ENCODE measurements at regions not wholly inside any gene's neighbourhood (a gene's known extent, or its start where the extent isn't known, plus 50 kb on each side); places are given as distances from the start of the nearest gene placed in this dataset.

DNA sequence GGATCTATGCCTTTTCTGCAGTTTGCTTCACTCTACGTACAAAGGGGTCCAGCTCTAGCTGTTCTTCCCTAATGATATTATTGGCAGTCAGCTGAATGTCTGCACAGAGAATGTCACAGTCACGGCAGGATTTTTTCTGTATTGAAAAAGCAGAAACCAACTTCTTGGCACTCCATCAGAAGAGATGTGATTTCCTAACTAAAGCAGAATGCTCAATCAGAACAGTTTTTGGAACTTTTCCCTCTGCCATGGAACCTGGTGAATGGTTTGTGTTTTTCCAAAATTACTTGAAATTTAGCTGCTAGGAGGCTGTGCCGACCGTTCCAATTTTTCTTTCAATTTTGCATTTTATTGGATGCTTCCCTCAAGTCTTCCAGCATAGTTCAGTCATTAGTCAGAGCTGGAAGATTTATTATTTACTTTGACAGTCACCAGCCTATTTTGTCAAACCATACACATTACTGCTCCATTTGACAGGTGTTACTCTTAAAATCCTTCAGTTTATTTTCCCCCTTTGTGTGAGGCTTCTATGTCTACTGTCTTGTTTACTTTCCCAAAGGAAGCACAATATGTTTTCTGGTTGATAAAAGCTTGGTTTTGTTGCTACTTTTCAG, 259.6 kb upstream of the EPHA7 start:
- no peak overlapping the region for H3K27ac ChIP-seq
- TF ChIP-seq ZFX (IDR thresholded peaks at IDR 0.05), result no peak
- TF ChIP-seq, protein P1, sequence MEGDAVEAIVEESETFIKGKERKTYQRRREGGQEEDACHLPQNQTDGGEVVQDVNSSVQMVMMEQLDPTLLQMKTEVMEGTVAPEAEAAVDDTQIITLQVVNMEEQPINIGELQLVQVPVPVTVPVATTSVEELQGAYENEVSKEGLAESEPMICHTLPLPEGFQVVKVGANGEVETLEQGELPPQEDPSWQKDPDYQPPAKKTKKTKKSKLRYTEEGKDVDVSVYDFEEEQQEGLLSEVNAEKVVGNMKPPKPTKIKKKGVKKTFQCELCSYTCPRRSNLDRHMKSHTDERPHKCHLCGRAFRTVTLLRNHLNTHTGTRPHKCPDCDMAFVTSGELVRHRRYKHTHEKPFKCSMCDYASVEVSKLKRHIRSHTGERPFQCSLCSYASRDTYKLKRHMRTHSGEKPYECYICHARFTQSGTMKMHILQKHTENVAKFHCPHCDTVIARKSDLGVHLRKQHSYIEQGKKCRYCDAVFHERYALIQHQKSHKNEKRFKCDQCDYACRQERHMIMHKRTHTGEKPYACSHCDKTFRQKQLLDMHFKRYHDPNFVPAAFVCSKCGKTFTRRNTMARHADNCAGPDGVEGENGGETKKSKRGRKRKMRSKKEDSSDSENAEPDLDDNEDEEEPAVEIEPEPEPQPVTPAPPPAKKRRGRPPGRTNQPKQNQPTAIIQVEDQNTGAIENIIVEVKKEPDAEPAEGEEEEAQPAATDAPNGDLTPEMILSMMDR (conservative IDR thresholded peaks at IDR 0.05), result no peak

DNA sequence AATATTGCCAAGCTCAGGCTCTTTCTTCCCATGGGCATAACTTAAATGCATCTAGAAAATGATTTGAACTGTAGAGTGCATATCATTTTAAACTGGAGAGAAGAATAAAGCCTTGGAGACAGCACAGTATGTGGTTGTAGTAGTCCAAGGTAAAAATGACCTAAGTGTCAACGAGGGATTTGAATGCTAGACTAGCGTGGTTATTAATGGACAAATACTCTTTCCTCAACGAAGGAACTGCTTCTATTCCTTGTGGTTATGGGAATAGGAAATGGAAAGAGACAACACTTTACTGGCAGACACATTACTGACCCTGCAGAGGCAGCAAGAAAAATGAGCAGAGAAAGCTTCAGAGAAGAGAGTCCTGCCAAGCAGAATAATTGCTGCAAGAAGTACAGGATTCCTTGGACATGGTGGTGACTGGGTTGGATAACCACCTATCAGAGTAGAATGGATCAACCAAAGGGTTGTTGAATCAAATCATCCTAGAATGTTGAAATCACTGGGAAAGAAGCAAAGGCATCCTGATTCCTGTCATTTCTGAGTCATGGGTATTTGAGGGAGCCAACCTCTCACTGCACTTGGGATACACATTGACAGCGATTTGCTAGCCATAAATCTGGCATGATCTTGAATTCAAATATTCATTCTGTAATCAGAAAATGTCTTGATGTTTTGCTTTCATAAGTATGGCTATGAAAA, 258.1 kb upstream of the EPHA7 start:
- no peak overlapping the region for H3K27ac ChIP-seq
- no peak for TF ChIP-seq ZFX (IDR thresholded peaks at IDR 0.05)
- TF ChIP-seq, protein P1 (conservative IDR thresholded peaks at IDR 0.05), result no peak

DNA sequence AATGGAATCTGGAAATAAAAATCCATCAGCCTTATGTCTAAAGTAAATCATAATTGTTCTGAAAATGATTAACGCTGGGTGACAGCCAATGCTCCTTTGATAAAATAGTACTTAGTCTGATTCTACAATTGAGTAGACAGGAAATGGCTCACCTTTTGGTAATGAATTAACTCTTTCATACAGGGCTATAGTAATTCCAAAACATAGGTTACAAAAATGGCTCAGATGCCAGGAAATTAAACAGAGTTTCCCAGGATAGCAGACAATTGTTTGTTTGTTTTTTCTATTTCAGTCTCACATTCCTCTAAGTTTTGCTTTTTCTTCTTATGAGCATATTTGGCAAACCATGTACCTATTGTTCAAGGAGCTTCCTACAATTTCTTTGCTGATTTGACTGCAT, 257.2 kb upstream of the EPHA7 start:
- H3K27ac ChIP-seq, result no peak overlapping the region
- TF ChIP-seq, protein P1 (conservative IDR thresholded peaks at IDR 0.05), result no peak
- no peak for TF ChIP-seq ZFX (IDR thresholded peaks at IDR 0.05)

DNA sequence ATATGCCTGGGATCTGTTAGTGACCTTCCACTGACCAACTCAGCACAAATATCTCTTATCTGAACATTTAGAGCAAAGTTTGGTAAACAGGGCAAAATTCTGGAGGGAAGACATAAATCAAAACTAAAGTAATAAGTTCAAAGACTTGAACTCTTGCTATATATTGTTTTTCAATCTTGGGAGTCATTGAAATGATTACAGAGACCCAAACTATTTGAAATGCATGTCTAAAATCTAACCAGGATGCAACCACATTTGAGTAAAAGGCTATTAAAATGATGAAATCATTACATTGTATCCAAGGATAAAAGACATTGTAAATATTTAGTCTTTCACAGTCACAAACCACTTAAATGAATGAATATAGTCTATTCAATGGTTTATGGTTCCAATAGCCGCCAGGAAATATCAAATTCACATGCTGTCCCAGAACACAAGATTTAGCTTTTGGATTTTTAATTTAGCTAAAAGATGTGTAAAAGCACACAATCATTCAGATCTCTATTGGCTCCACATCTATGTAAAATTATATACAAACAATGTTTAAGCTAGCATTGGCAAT, 256.6 kb upstream of the EPHA7 start:
- H3K27ac ChIP-seq, result no peak overlapping the region
- no peak for TF ChIP-seq ZFX (IDR thresholded peaks at IDR 0.05)
- TF ChIP-seq, protein P1 (conservative IDR thresholded peaks at IDR 0.05), result no peak

DNA sequence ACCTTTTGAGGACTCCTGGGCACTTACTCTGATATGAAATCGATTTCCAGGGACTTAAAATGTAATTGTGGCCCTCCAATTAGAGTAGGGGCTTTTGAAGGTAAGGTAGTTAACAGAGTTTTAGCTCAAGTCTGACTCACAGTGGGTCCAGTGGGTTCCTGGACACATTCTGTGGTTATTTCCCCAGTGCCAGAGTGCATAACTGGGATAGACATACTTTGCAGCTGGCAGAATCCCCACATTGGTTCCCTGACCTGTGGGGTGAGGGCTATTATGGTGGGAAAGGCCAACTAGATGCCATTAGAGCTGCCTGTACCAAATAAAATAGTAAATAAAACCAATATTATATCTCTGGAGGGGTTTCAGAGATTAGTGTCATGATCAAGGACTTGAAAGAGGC, 243.8 kb upstream of the EPHA7 start:
- H3K27ac ChIP-seq, result no peak overlapping the region
- TF ChIP-seq, protein P1 (conservative IDR thresholded peaks at IDR 0.05), result no peak
- TF ChIP-seq ZFX (IDR thresholded peaks at IDR 0.05), result no peak

DNA sequence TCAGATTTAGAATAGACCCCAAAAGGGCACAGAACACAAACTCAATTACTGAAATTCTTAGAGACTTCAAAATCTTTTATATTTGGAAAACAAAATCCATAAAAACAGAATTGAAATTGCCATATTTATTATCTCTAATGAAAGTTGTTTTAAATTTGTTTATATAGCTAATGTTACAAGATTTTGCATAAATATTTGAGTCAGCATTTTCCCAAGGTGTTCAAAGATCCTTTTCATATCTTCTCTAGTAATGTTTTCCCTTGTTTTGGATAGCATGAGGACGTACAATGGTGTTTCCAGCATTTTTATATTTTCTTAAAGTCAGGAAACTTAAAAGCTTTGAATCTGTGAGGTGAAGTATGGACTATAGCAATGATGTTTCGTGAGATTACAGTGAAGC, 235.2 kb upstream of the EPHA7 start:
- TF ChIP-seq, protein P1 (conservative IDR thresholded peaks at IDR 0.05), result no peak
- TF ChIP-seq ZFX (IDR thresholded peaks at IDR 0.05), result no peak

DNA sequence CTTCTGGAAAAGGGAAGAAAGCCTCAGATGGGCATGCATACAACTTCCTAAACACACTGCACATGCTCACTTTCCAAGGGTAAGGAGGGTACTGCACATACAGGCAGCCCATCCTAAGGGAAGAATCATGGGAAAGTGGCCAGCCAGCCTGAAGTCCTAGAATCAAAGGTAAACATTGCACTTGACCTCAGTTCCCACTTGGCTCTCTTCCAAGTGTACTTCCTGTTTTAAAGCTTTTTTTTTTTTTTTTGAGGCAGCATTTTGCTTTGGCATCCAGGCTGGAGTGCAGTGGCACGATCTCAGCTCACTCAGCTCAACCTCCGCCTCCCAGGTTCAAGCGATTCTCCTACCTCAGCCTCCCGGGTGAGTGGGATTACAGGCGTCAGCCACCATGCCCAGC, 225.3 kb upstream of the EPHA7 start:
- no peak overlapping the region for H3K27ac ChIP-seq
- TF ChIP-seq ZFX (IDR thresholded peaks at IDR 0.05), result no peak
- TF ChIP-seq, protein P1 (conservative IDR thresholded peaks at IDR 0.05), result no peak

More for the DNA sequence above, 235.2 kb upstream of the EPHA7 start:
- H3K27ac ChIP-seq, result no peak overlapping the region
